Esophagus muscularis mucosa (tissue), 4 donors: ENCODE measurements at regions not wholly inside any gene's neighbourhood (a gene's known extent, or its start where the extent isn't known, plus 50 kb on each side); places are given as distances from the start of the nearest gene placed in this dataset.

Experiments
- DNase-seq: peaks from one replicate; pipeline ENCODE4 v3.0.0-alpha.2; 2017; ENCODE audit errors: extremely low spot score
- H3K27ac ChIP-seq, 4 donors: fragments of 200-600 bp; sonication (generic); replicated peaks in 1 of 4; 1 replicate in 3 of 4; 2 replicates in 1 of 4; pipeline ENCODE4 v1.5.1; 2016 to 2019; ENCODE audit warnings: mild to moderate bottlenecking in 1 of 4
- H3K27me3 ChIP-seq, 4 donors: fragments of 200-600 bp; sonication (generic); one replicate each; pipeline versions ENCODE4 v1.5.1 to v1.6.0; 2016 to 2019
- H3K36me3 ChIP-seq, 4 donors: fragments of 200-600 bp; sonication (generic); one replicate each; pipeline ENCODE4 v1.5.1; 2016 to 2019
- H3K4me1 ChIP-seq, 4 donors: fragments of 200-600 bp; sonication (generic); one replicate each; pipeline ENCODE4 v1.5.1; 2016 to 2019
- H3K4me3 ChIP-seq, 4 donors: fragments of 200-600 bp; sonication (generic); 1 replicate in 2 of 4; 2 replicates in 2 of 4; pipeline ENCODE4 v1.5.1; 2016 to 2019; ENCODE audit warnings: mild to moderate bottlenecking in 4 of 4, moderate library complexity in 1 of 4
- H3K9me3 ChIP-seq, 4 donors: fragments of 200-600 bp; sonication (generic); 1 replicate in 3 of 4; 2 replicates in 1 of 4; pipeline ENCODE4 v1.5.1; 2016 to 2019
- CTCF ChIP-seq, 3 experiments: fragments of 200-600 bp in 2 of 3; fragments of 450-650 bp in 1 of 3; sonication (generic) in 2 of 3; IDR thresholded peaks; one replicate each; pipeline ENCODE4 v1.5.1; 2017 to 2019; ENCODE audit warnings: antibody characterized with exemption in 3 of 3, mild to moderate bottlenecking in 2 of 3, moderate library complexity in 1 of 3
- EP300 ChIP-seq: sonication (generic); formaldehyde crosslinking; IDR thresholded peaks from one replicate; pipeline ENCODE4 v1.6.1; 2017; ENCODE audit warnings: antibody characterized with exemption
- POLR2A ChIP-seq: fragments of 450-650 bp; IDR thresholded peaks from one replicate; pipeline ENCODE4 v1.6.1; 2017; ENCODE audit warnings: antibody characterized with exemption, moderate library complexity, mild to moderate bottlenecking, low read depth
- POLR2AphosphoS5 ChIP-seq, 2 donors: sonication (generic); formaldehyde crosslinking; IDR thresholded peaks; one replicate each; pipeline ENCODE4 v1.6.1; 2017; ENCODE audit warnings: antibody characterized with exemption in 2 of 2
- WGBS: methylation state at CpG from one replicate; pipeline ENCODE4 v1.1.5; 2018; 5-methylcytosine and 5-hydroxymethylcytosine counted together
- intact Hi-C: fragments of 100-400 bp; cut with DNase I; formaldehyde crosslinking; loops from one replicate; pipeline ENCODE4 v1.15.1; 2023

- Histone ChIP-seq H3K27ac (no peak overlapping the region), H3K27me3 (no peaks in the 10 kb centered on the region), H3K36me3 (no peaks in the 10 kb centered on the region), H3K9me3 (no peaks in the 10 kb centered on the region), H3K4me1 (no peaks in the 10 kb centered on the region), H3K4me3 (no peak overlapping the region)
- 88% methylated on average over 9 of the region's 9 CpGs for WGBS
- intact Hi-C loops: no loop called here
- no peak for TF ChIP-seq CTCF (IDR thresholded peaks at IDR 0.05)
- TF ChIP-seq POLR2AphosphoS5 (IDR thresholded peaks at IDR 0.05): no peak
- no peak for TF ChIP-seq POLR2A
- TF ChIP-seq EP300: no peak
- DNase-seq: no peak
Observed at GRCh38 chr5:166329149-166329800, 1962.2 kb upstream of the WWC1 start.

DNA sequence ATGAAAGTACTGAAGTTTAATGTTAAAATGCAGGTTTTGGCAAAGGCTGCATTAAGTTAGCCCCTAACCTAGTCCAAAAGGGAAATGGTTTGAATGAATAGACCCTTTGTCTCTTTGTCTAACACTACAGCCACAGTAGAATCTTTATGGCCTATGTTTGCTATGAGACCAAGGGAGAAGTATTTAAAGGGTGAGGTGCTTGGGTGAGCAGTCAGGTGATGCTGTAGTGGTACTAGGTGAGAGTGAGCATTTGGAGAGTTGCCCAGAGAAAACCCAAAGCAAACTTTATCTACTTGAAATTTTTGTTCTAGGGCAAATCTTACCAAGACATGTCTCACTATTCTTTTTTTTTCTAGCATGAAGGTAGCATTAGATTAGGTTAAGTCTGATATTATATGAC is 1961.4 kb upstream of the WWC1 start:
- intact Hi-C loops: no loop called here
- H3K36me3 ChIP-seq: no peaks in the 10 kb centered on the region
- no peaks in the 10 kb centered on the region for H3K27me3 ChIP-seq
- DNase-seq: no peak
- no peaks in the 10 kb centered on the region for H3K9me3 ChIP-seq
- H3K4me1 ChIP-seq: no peaks in the 10 kb centered on the region
- H3K4me3 ChIP-seq: no peak overlapping the region
- no peak for TF ChIP-seq POLR2A
- TF ChIP-seq CTCF (IDR thresholded peaks at IDR 0.05): no peak
- TF ChIP-seq EP300: no peak
- no peak for TF ChIP-seq POLR2AphosphoS5 (IDR thresholded peaks at IDR 0.05)
- no peak overlapping the region for H3K27ac ChIP-seq

DNA sequence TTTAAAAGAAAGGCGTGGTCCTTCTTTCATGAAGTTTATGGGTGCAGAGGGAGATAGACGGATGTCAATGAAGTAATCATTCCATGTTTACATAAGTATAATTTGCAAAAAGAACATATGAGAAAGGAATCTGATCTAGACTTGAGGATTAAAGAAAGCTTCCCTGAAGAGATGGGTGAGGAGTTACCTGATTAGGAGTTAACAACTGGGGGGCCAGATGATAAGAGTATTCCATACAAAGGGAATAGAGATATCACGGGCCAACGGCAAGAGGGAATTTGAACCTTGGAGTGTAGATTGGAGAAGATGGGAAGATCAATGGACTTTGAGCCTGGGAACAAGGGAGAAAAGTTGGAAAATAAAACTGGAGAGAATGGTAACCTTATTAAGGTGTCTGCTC is 1959.9 kb upstream of the WWC1 start:
- H3K4me1 ChIP-seq: no peaks in the 10 kb centered on the region
- H3K36me3 ChIP-seq: no peaks in the 10 kb centered on the region
- H3K27ac ChIP-seq: no peak overlapping the region
- 88% methylated on average over 4 of the region's 4 CpGs for WGBS
- H3K4me3 ChIP-seq: no peak overlapping the region
- no peaks in the 10 kb centered on the region for H3K27me3 ChIP-seq
- no peak for TF ChIP-seq CTCF (IDR thresholded peaks at IDR 0.05)
- TF ChIP-seq POLR2A: no peak
- no peak for TF ChIP-seq POLR2AphosphoS5 (IDR thresholded peaks at IDR 0.05)
- no peak for TF ChIP-seq EP300
- DNase-seq: no peak
- H3K9me3 ChIP-seq: no peaks in the 10 kb centered on the region
- intact Hi-C loops: no loop called here

- Histone ChIP-seq H3K36me3 (no peaks in the 10 kb centered on the region), H3K9me3 (no peaks in the 10 kb centered on the region), H3K27ac (no peak overlapping the region), H3K4me3 (no peak overlapping the region), H3K27me3 (no peaks in the 10 kb centered on the region), H3K4me1 (no peaks in the 10 kb centered on the region)
- TF ChIP-seq POLR2AphosphoS5 (IDR thresholded peaks at IDR 0.05) (no peak), EP300 (no peak), POLR2A (no peak), CTCF (IDR thresholded peaks at IDR 0.05) (no peak)
- DNase-seq: no peak
- 85% methylated on average over 6 of the region's 6 CpGs for WGBS
- intact Hi-C loops: no loop called here
Observed at GRCh38 chr5:166338801-166339200, 1952.6 kb upstream of the WWC1 start.

DNA sequence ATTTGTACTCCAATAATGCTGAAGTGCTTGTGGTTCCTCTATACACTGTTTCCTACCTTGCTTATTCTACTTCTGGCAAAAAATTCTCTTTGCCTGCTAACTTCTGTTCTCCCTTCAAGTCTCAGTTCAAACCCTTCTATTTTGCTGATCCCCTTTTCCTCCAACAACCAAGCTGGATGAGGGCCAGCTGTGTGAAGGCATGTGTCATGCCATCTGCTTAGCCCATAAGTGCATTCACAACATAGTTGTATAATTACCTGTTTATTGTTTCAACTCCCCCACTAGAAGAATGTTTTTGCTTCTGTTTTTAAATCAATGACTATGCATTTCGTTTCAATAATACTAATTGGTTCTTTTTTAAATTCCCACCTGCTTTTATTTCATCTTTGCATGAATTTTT is 1951.4 kb upstream of the WWC1 start:
- H3K27me3 ChIP-seq: no peaks in the 10 kb centered on the region
- H3K27ac ChIP-seq: no peak overlapping the region
- 28% methylated on average over 1 of the region's 1 CpG for WGBS
- no peak overlapping the region for H3K4me3 ChIP-seq
- H3K4me1 ChIP-seq: no peaks in the 10 kb centered on the region
- H3K9me3 ChIP-seq: no peaks in the 10 kb centered on the region
- DNase-seq: no peak
- H3K36me3 ChIP-seq: no peaks in the 10 kb centered on the region
- TF ChIP-seq POLR2AphosphoS5 (IDR thresholded peaks at IDR 0.05) (no peak), POLR2A (no peak), CTCF (IDR thresholded peaks at IDR 0.05) (no peak), EP300 (no peak)
- intact Hi-C loops: no loop called here
